Gastroesophageal sphincter (tissue), 4 donors: ENCODE measurements at regions not wholly inside any gene's neighbourhood (a gene's known extent, or its start where the extent isn't known, plus 50 kb on each side); places are given as distances from the start of the nearest gene placed in this dataset.
A peak's percentile ranks its signal among the peaks of the same experiment; 100 is the strongest.

Experiments used
- ATAC-seq: fragments of 150-250 bp; one replicate; pipeline ENCODE4 v1.9.1; 2016; ENCODE audit warnings: mild to moderate bottlenecking, moderate library complexity
- H3K27ac ChIP-seq, 4 donors: fragments of 200-600 bp; sonication (generic) in 3 of 4; 1 replicate in 3 of 4; 2 replicates in 1 of 4; pipeline ENCODE4 v1.5.1; 2016 to 2019
- H3K27me3 ChIP-seq: fragments of 200-600 bp; sonication (generic); one replicate; pipeline ENCODE4 v1.5.1; 2019
- H3K36me3 ChIP-seq, 2 donors: fragments of 200-600 bp; sonication (generic); one replicate each; pipeline ENCODE4 v1.5.1; 2019; ENCODE audit warnings: control low read depth in 1 of 2
- H3K4me1 ChIP-seq, 3 donors: fragments of 200-600 bp; sonication (generic); 1 replicate in 2 of 3; 2 replicates in 1 of 3; pipeline ENCODE4 v1.5.1; 2016 to 2019; ENCODE audit warnings: control low read depth in 2 of 3
- H3K4me3 ChIP-seq, 2 donors: fragments of 200-600 bp; sonication (generic); one replicate each; pipeline ENCODE4 v1.5.1; 2019; ENCODE audit warnings: mild to moderate bottlenecking in 1 of 2, moderate library complexity in 1 of 2
- H3K9me3 ChIP-seq, 3 donors: fragments of 200-600 bp; sonication (generic); one replicate each; pipeline ENCODE4 v1.5.1; 2017 to 2019; ENCODE audit warnings: control low read depth in 2 of 3
- EP300 ChIP-seq: sonication (generic); formaldehyde crosslinking; IDR thresholded peaks from one replicate; pipeline ENCODE4 v1.6.1; 2017; ENCODE audit warnings: antibody characterized with exemption, mild to moderate bottlenecking
- POLR2A ChIP-seq, 2 donors: fragments of 450-650 bp; IDR thresholded peaks; one replicate each; pipeline ENCODE4 v1.6.1; 2017; ENCODE audit warnings: antibody characterized with exemption in 2 of 2, mild to moderate bottlenecking in 2 of 2, moderate library complexity in 1 of 2
- POLR2AphosphoS5 ChIP-seq: sonication (generic); formaldehyde crosslinking; IDR thresholded peaks from one replicate; pipeline ENCODE4 v1.6.1; 2017; ENCODE audit warnings: antibody characterized with exemption
- WGBS, 2 donors: methylation state at CpG; one replicate each; pipeline ENCODE4 v1.1.5; 2018; ENCODE audit warnings: low coverage in 1 of 2; 5-methylcytosine and 5-hydroxymethylcytosine counted together
- TF ChIP-seq, protein P1 (sequence below), 4 experiments: fragments of 200-600 bp in 2 of 4; fragments of 450-650 bp in 2 of 4; sonication (generic) in 1 of 4; IDR thresholded peaks; one replicate each; pipeline ENCODE4 v1.5.1; 2017 to 2019; ENCODE audit warnings: antibody characterized with exemption in 4 of 4, mild to moderate bottlenecking in 2 of 4, moderate library complexity in 2 of 4

DNA sequence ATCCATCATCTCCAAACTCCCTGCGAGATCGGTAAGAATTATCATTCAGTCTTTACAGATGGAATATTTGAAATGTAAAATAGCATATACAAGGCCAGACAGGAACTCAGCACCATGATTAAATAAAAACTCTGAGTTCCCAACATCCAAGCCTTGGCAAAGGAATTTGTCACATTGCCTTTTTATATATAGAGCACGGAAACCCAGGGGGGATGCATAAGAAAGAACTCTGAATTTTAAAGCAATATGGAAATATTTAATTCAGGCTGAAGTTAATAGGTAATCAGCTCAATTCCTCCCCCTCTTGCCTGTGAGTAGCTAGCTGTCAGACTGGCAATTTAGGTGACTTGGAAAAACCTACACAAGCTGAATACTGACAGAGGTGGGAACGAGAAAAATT, 217.9 kb upstream of the KCNMB2 start:
- Histone ChIP-seq H3K9me3 (no peaks in the 10 kb centered on the region), H3K36me3 (no peaks in the 10 kb centered on the region), H3K4me1 (peaks cover 6 to 28% (median 9%) of the 10 kb centered on the region in 3 donors), H3K27ac (no peak overlapping the region), H3K27me3 (no peaks in the 10 kb centered on the region), H3K4me3 (no peak overlapping the region)
- no peak for ATAC-seq
- TF ChIP-seq POLR2A (IDR thresholded peaks at IDR 0.05): no peak
- TF ChIP-seq, protein P1, sequence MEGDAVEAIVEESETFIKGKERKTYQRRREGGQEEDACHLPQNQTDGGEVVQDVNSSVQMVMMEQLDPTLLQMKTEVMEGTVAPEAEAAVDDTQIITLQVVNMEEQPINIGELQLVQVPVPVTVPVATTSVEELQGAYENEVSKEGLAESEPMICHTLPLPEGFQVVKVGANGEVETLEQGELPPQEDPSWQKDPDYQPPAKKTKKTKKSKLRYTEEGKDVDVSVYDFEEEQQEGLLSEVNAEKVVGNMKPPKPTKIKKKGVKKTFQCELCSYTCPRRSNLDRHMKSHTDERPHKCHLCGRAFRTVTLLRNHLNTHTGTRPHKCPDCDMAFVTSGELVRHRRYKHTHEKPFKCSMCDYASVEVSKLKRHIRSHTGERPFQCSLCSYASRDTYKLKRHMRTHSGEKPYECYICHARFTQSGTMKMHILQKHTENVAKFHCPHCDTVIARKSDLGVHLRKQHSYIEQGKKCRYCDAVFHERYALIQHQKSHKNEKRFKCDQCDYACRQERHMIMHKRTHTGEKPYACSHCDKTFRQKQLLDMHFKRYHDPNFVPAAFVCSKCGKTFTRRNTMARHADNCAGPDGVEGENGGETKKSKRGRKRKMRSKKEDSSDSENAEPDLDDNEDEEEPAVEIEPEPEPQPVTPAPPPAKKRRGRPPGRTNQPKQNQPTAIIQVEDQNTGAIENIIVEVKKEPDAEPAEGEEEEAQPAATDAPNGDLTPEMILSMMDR (IDR thresholded peaks at IDR 0.05): no peak
- no peak for TF ChIP-seq POLR2AphosphoS5
- no peak for TF ChIP-seq EP300
- 77 to 88% methylated on average over 4 of the region's 4 CpGs for WGBS, 2 donors

DNA sequence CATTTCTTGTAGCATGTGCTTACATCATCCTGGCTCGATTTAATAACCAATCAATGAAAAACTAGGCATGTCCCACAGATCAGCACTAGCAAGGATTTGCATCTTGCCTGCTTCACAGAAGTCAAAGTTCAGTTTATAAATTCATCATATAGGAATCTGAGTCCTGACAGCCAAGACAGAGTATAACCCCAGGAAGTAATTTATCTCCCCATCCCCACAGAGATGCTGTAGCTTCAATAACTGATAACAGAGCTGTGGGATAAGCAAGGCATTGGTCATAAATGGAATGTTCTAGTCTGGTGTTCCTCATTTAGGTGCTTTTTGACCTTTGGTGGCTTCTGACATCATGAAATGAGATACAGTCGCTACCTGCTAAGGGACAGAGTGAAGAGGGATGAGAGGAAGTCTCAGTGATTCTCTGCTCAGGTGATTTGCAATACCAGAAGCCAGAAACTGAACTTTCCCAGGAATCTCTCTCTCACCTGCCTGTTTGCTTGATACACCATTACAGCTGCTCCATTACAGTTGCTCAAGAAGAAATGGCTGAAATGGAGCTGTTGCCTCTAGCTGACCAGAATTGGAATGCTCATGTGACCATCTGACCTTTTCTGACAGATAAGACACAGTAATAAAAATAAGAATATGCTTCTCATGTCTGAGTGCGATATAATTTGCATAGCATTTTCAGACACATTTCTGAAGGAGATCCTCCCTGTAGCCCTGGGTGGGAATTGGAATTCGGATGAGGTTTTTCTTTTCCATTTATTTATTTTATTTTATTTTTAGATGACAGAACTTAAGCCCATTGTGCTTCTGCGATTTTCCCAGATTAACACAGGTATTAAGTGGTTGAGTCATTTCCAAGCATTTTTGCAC, 217.1 kb upstream of the KCNMB2 start:
- WGBS, 2 donors: 43 to 65% methylated on average over 4 to 5 of the region's 5 CpGs
- no peak overlapping the region for H3K27ac ChIP-seq

DNA sequence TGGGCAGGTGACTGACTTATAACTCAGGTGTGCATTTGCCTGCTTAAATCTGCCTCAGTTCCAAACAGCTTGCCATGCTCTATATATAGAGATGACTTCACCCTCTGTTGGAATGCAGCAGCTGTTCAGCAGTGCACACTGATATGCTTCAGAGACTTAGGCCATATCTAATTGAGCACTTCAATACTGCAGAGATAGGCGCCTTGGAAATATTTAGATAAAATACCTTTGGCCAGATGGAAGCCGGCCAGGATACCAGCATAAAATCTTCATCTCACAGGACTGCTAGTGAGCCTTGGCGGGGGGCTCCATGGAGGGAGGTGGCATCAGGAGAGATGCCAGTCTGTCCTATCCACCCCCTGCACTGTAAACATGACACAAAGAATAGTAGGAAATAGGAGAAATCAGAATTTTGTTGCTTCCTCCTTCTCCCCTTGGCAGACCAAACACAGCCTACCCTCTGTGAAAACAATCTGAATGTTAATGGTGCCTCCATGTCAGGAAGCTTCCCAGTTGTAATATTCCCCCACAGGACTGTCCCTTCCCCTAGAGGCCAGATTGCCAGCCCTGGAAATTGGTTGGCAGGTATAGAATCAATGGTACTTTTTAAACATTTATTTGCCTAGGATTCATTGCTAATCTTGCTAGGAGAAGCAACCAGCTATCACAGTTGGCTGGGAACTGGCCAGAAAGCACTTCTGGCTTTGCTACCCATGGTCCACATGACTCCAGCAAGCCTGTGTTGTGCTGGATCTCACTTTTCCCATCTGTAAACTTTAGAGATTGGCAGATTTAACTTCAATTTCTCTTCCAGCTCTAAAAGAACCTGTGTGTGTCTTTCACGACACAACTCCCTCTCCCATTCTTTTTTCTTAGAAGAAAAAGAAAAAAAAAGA, 215.5 kb upstream of the KCNMB2 start:
- no peak for TF ChIP-seq EP300
- TF ChIP-seq, protein P1 (IDR thresholded peaks at IDR 0.05): no peak
- no peak for TF ChIP-seq POLR2A (IDR thresholded peaks at IDR 0.05)
- no peak for TF ChIP-seq POLR2AphosphoS5
- no peak overlapping the region for H3K4me3 ChIP-seq
- no peaks in the 10 kb centered on the region for H3K27me3 ChIP-seq
- peaks cover 6 to 35% (median 9%) of the 10 kb centered on the region in 3 donors for H3K4me1 ChIP-seq
- WGBS, 2 donors: 45 to 77% methylated on average over 3 to 4 of the region's 4 CpGs
- no peaks in the 10 kb centered on the region for H3K9me3 ChIP-seq
- peak; percentile 73 for ATAC-seq
- H3K27ac ChIP-seq: peak overlapping the region in 2 of 4 donors; percentile 24
- no peaks in the 10 kb centered on the region for H3K36me3 ChIP-seq

More for the DNA sequence above, 217.1 kb upstream of the KCNMB2 start:
- no peaks in the 10 kb centered on the region for H3K27me3 ChIP-seq
- no peak for TF ChIP-seq POLR2AphosphoS5
- TF ChIP-seq POLR2A (IDR thresholded peaks at IDR 0.05): no peak
- no peak for TF ChIP-seq EP300
- TF ChIP-seq, protein P1 (IDR thresholded peaks at IDR 0.05): no peak
- H3K9me3 ChIP-seq: no peaks in the 10 kb centered on the region
- no peak for ATAC-seq
- H3K36me3 ChIP-seq: no peaks in the 10 kb centered on the region
- H3K4me1 ChIP-seq: peaks cover 6 to 28% (median 9%) of the 10 kb centered on the region in 3 donors
- no peak overlapping the region for H3K4me3 ChIP-seq

- no peak for TF ChIP-seq POLR2A (IDR thresholded peaks at IDR 0.05)
- no peak for TF ChIP-seq POLR2AphosphoS5
- TF ChIP-seq EP300: no peak
- TF ChIP-seq, protein P1 (IDR thresholded peaks at IDR 0.05): no peak
- WGBS, 2 donors: 71 to 77% methylated on average over 4 to 5 of the region's 5 CpGs
Observed at GRCh38 chr3:178324356-178324755, 211.9 kb upstream of the KCNMB2 start.

More at GRCh38 chr3:178324356-178324755, 211.9 kb upstream of the KCNMB2 start:
- no peaks in the 10 kb centered on the region for H3K36me3 ChIP-seq
- no peak overlapping the region for H3K4me3 ChIP-seq
- no peaks in the 10 kb centered on the region for H3K9me3 ChIP-seq
- no peak for ATAC-seq
- H3K27ac ChIP-seq: no peak overlapping the region
- H3K4me1 ChIP-seq: peaks cover 6 to 32% (median 9%) of the 10 kb centered on the region in 3 donors
- no peaks in the 10 kb centered on the region for H3K27me3 ChIP-seq
